Adipocyte (in vitro differentiated cells): ENCODE measurements at regions not wholly inside any gene's neighbourhood (a gene's known extent, or its start where the extent isn't known, plus 50 kb on each side); places are given as distances from the start of the nearest gene placed in this dataset.

Experiments
- DNase-seq: peaks from one replicate; pipeline ENCODE4 v3.0.0-alpha.2; 2015; ENCODE audit warnings: low read depth
- H3K27me3 ChIP-seq: replicated peaks from 2 replicates; pipeline ENCODE4 v1.7.0; 2013; ENCODE audit warnings: mild to moderate bottlenecking, low read length, moderate library complexity; ENCODE audit not compliant: control insufficient read depth, insufficient read depth
- H3K36me3 ChIP-seq: 2 replicates; pipeline ENCODE4 v1.7.0; 2013; ENCODE audit warnings: low read length, mild to moderate bottlenecking, moderate library complexity; ENCODE audit not compliant: control insufficient read depth, insufficient read depth, severe bottlenecking
- H3K4me1 ChIP-seq: 2 replicates; pipeline ENCODE4 v1.7.0; 2013; ENCODE audit warnings: mild to moderate bottlenecking, low read length, moderate library complexity; ENCODE audit not compliant: control insufficient read depth, insufficient read depth
- H3K4me3 ChIP-seq: 2 replicates; pipeline ENCODE4 v1.7.0; 2013; ENCODE audit warnings: mild to moderate bottlenecking, low read length, moderate library complexity
- H3K9ac ChIP-seq: 2 replicates; pipeline ENCODE4 v1.7.0; 2013; ENCODE audit warnings: mild to moderate bottlenecking, low read length, moderate library complexity
- H3K9me3 ChIP-seq: 2 replicates; pipeline ENCODE4 v1.7.0; 2013; ENCODE audit warnings: mild to moderate bottlenecking, low read length, moderate library complexity; ENCODE audit not compliant: control insufficient read depth

GRCh38 chr13:110062777-110063442 lies 244.0 kb downstream of the COL4A1 start:
- H3K36me3 ChIP-seq, result no peaks in the 10 kb centered on the region
- H3K9me3 ChIP-seq, result no peaks in the 10 kb centered on the region
- DNase-seq, result no peak
- H3K4me3 ChIP-seq, result no peak overlapping the region
- no peaks in the 10 kb centered on the region for H3K27me3 ChIP-seq
- no peak overlapping the region for H3K9ac ChIP-seq
- peaks cover 10% of the 10 kb centered on the region for H3K4me1 ChIP-seq

- no peak for DNase-seq
Observed at GRCh38 chr13:110062077-110062776, 244.7 kb downstream of the COL4A1 start.

GRCh38 chr13:110061270-110061669 lies 245.7 kb downstream of the COL4A1 start:
- no peaks in the 10 kb centered on the region for H3K9me3 ChIP-seq
- no peak overlapping the region for H3K4me3 ChIP-seq
- H3K9ac ChIP-seq, result no peak overlapping the region
- H3K27me3 ChIP-seq, result no peaks in the 10 kb centered on the region
- DNase-seq, result no peak
- H3K36me3 ChIP-seq, result no peaks in the 10 kb centered on the region
- H3K4me1 ChIP-seq, result no peaks in the 10 kb centered on the region

More at GRCh38 chr13:110062077-110062776, 244.7 kb downstream of the COL4A1 start:
- Histone ChIP-seq H3K27me3 (no peaks in the 10 kb centered on the region), H3K4me3 (no peak overlapping the region), H3K36me3 (no peaks in the 10 kb centered on the region), H3K9ac (no peak overlapping the region), H3K9me3 (no peaks in the 10 kb centered on the region), H3K4me1 (peaks cover 3% of the 10 kb centered on the region)

- H3K4me1 ChIP-seq, result no peaks in the 10 kb centered on the region
- H3K27me3 ChIP-seq, result no peaks in the 10 kb centered on the region
- DNase-seq, result no peak
- no peak overlapping the region for H3K4me3 ChIP-seq
- H3K9me3 ChIP-seq, result no peaks in the 10 kb centered on the region
- no peaks in the 10 kb centered on the region for H3K36me3 ChIP-seq
- H3K9ac ChIP-seq, result no peak overlapping the region
Observed at GRCh38 chr13:110057052-110057451, 249.9 kb downstream of the COL4A1 start.

- H3K27me3 ChIP-seq, result no peaks in the 10 kb centered on the region
- no peaks in the 10 kb centered on the region for H3K36me3 ChIP-seq
- H3K9me3 ChIP-seq, result no peaks in the 10 kb centered on the region
- DNase-seq, result no peak
- H3K9ac ChIP-seq, result no peak overlapping the region
- no peaks in the 10 kb centered on the region for H3K4me1 ChIP-seq
- no peak overlapping the region for H3K4me3 ChIP-seq
Observed at GRCh38 chr13:110056640-110057039, 250.3 kb downstream of the COL4A1 start.

- Histone ChIP-seq H3K36me3 (no peaks in the 10 kb centered on the region), H3K27me3 (no peaks in the 10 kb centered on the region), H3K9ac (no peak overlapping the region), H3K4me1 (no peaks in the 10 kb centered on the region), H3K9me3 (no peaks in the 10 kb centered on the region), H3K4me3 (no peak overlapping the region)
- no peak for DNase-seq
Observed at GRCh38 chr13:110055089-110055488, 251.9 kb downstream of the COL4A1 start.

GRCh38 chr13:110054041-110054440 lies 252.9 kb downstream of the COL4A1 start:
- no peaks in the 10 kb centered on the region for H3K27me3 ChIP-seq
- H3K9me3 ChIP-seq, result no peaks in the 10 kb centered on the region
- no peak overlapping the region for H3K9ac ChIP-seq
- no peaks in the 10 kb centered on the region for H3K36me3 ChIP-seq
- no peak overlapping the region for H3K4me3 ChIP-seq
- no peaks in the 10 kb centered on the region for H3K4me1 ChIP-seq
- no peak for DNase-seq

- peak; percentile 58 for DNase-seq
- peak overlapping the region; percentile 62 for H3K9ac ChIP-seq
- no peaks in the 10 kb centered on the region for H3K36me3 ChIP-seq
- no peaks in the 10 kb centered on the region for H3K9me3 ChIP-seq
- peak overlapping the region; percentile 50 for H3K4me3 ChIP-seq
- H3K4me1 ChIP-seq, result peaks cover 33% of the 10 kb centered on the region
- no peaks in the 10 kb centered on the region for H3K27me3 ChIP-seq
Observed at GRCh38 chr13:110047496-110047895, 259.5 kb downstream of the COL4A1 start.

- Histone ChIP-seq H3K27me3 (no peaks in the 10 kb centered on the region), H3K4me1 (peaks cover 33% of the 10 kb centered on the region), H3K36me3 (no peaks in the 10 kb centered on the region), H3K9ac (peak overlapping the region; percentile 62), H3K9me3 (no peaks in the 10 kb centered on the region), H3K4me3 (no peak overlapping the region)
- no peak for DNase-seq
Observed at GRCh38 chr13:110046811-110047210, 260.1 kb downstream of the COL4A1 start.

GRCh38 chr13:110045919-110046318 lies 259.5 kb upstream of the IRS2 start:
- H3K36me3 ChIP-seq, result no peaks in the 10 kb centered on the region
- peaks cover 33% of the 10 kb centered on the region for H3K4me1 ChIP-seq
- no peak overlapping the region for H3K9ac ChIP-seq
- no peaks in the 10 kb centered on the region for H3K9me3 ChIP-seq
- H3K4me3 ChIP-seq, result no peak overlapping the region
- no peaks in the 10 kb centered on the region for H3K27me3 ChIP-seq
- DNase-seq, result no peak

GRCh38 chr13:110045202-110045601 lies 258.8 kb upstream of the IRS2 start:
- Histone ChIP-seq H3K36me3 (no peaks in the 10 kb centered on the region), H3K9me3 (no peaks in the 10 kb centered on the region), H3K27me3 (no peaks in the 10 kb centered on the region), H3K4me3 (peak overlapping the region; percentile 70), H3K9ac (peak overlapping the region; percentile 76), H3K4me1 (peaks cover 33% of the 10 kb centered on the region)
- DNase-seq, result no peak
